GM23248 (cell line): ENCODE measurements at regions not wholly inside any gene's neighbourhood (a gene's known extent, or its start where the extent isn't known, plus 50 kb on each side); places are given as distances from the start of the nearest gene placed in this dataset.
"Not testable (repeated sequence)": the region's sequence is repeated elsewhere in the genome, so short reads cannot be mapped to it uniquely, and the experiment has no call there.

Experiments
- DNase-seq: peaks from one replicate; pipeline ENCODE4 v3.0.0-alpha.2; 2015
- H2AFZ ChIP-seq: fragments of 200-600 bp; sonication (generic); 2 replicates; pipeline ENCODE4 v1.6.1; 2016; ENCODE audit warnings: antibody characterized with exemption
- H3F3A ChIP-seq: fragments of 200-600 bp; sonication (generic); 2 replicates; pipeline ENCODE4 v1.6.1; 2016; ENCODE audit warnings: mild to moderate bottlenecking, antibody characterized with exemption, mixed run types; ENCODE audit not compliant: insufficient read depth
- H3K27ac ChIP-seq: fragments of 200-600 bp; sonication (generic); 2 replicates; pipeline ENCODE4 v1.5.1; 2016; ENCODE audit warnings: mild to moderate bottlenecking
- H3K27me3 ChIP-seq: fragments of 200-600 bp; sonication (generic); replicated peaks from 2 replicates; pipeline ENCODE4 v1.6.1; 2016; ENCODE audit warnings: mild to moderate bottlenecking; ENCODE audit not compliant: insufficient read depth
- H3K36me3 ChIP-seq: fragments of 200-600 bp; sonication (generic); 2 replicates; pipeline ENCODE4 v1.6.1; 2016; ENCODE audit warnings: low read depth, mild to moderate bottlenecking
- H3K4me1 ChIP-seq: fragments of 200-600 bp; sonication (generic); 2 replicates; pipeline ENCODE4 v1.6.1; 2016; ENCODE audit warnings: mild to moderate bottlenecking; ENCODE audit not compliant: insufficient read depth
- H3K4me2 ChIP-seq: fragments of 200-600 bp; sonication (generic); one replicate; pipeline ENCODE4 v1.6.1; 2016; ENCODE audit warnings: mild to moderate bottlenecking; ENCODE audit not compliant: unreplicated experiment
- H3K4me3 ChIP-seq: fragments of 200-600 bp; sonication (generic); 2 replicates; pipeline ENCODE4 v1.5.1; 2016; ENCODE audit warnings: mild to moderate bottlenecking
- H3K79me2 ChIP-seq: fragments of 200-600 bp; sonication (generic); 2 replicates; pipeline ENCODE4 v1.6.1; 2016; ENCODE audit warnings: mild to moderate bottlenecking; ENCODE audit not compliant: insufficient read depth
- H3K9ac ChIP-seq: fragments of 200-600 bp; sonication (generic); 2 replicates; pipeline ENCODE4 v1.6.1; 2016; ENCODE audit warnings: mild to moderate bottlenecking
- H3K9me2 ChIP-seq: fragments of 200-600 bp; sonication (generic); 2 replicates; pipeline ENCODE4 v1.6.1; 2016; ENCODE audit warnings: mixed run types, mild to moderate bottlenecking, moderate library complexity; ENCODE audit not compliant: insufficient read depth
- H3K9me3 ChIP-seq: fragments of 200-600 bp; sonication (generic); one replicate; pipeline ENCODE4 v1.6.1; 2017; ENCODE audit warnings: low read depth
- H4K20me1 ChIP-seq: fragments of 200-600 bp; sonication (generic); 2 replicates; pipeline ENCODE4 v1.6.0; 2016; ENCODE audit not compliant: insufficient read depth
- WGBS, 2 experiments: methylation state at CpG; one replicate each; pipeline ENCODE4 v1.1.6; 2015 to 2017; ENCODE audit warnings: low lambda C conversion rate in 2 of 2, low coverage in 1 of 2; ENCODE audit errors: missing lambda C conversion rate in 2 of 2; 5-methylcytosine and 5-hydroxymethylcytosine counted together
- in situ Hi-C: fragments of 300-500 bp; cut with MboI; formaldehyde crosslinking; loops from 2 replicates; pipeline ENCODE4 v1.15.0; 2020

GRCh38 chr20:30671120-30671519 lies 586.3 kb upstream of the DEFB115 start:
- in situ Hi-C loops = not testable (repeated sequence)
- WGBS, 2 experiments = 34 to 40% methylated on average over 5 of the region's 5 CpGs

GRCh38 chr20:30675988-30676564 lies 581.4 kb upstream of the DEFB115 start:
- H3K4me1 ChIP-seq, H3K9ac ChIP-seq, in situ Hi-C loops, DNase-seq, H4K20me1 ChIP-seq, H3F3A ChIP-seq, H3K9me3 ChIP-seq, H3K4me2 ChIP-seq, H3K36me3 ChIP-seq, H3K4me3 ChIP-seq, H3K27ac ChIP-seq, H2AFZ ChIP-seq, H3K79me2 ChIP-seq, H3K9me2 ChIP-seq, H3K27me3 ChIP-seq: not testable (repeated sequence)
- WGBS, 2 experiments = 31 to 35% methylated on average over 6 of the region's 6 CpGs

More at GRCh38 chr20:30671120-30671519, 586.3 kb upstream of the DEFB115 start:
- not testable (repeated sequence) for H3K4me1 ChIP-seq, H3K27ac ChIP-seq, H3F3A ChIP-seq, H3K4me2 ChIP-seq, H3K27me3 ChIP-seq, DNase-seq, H3K79me2 ChIP-seq, H3K36me3 ChIP-seq, H3K9me3 ChIP-seq, H3K4me3 ChIP-seq, H3K9me2 ChIP-seq, H3K9ac ChIP-seq, H2AFZ ChIP-seq, H4K20me1 ChIP-seq

GRCh38 chr20:30682236-30682635 lies 575.2 kb upstream of the DEFB115 start:
- in situ Hi-C loops = not testable (repeated sequence)

GRCh38 chr20:30712861-30713260 lies 544.6 kb upstream of the DEFB115 start:
- H3K4me2 ChIP-seq, H3K27ac ChIP-seq, in situ Hi-C loops, H3K79me2 ChIP-seq, H2AFZ ChIP-seq, H3K27me3 ChIP-seq, H3K4me1 ChIP-seq, H3K9ac ChIP-seq, H3F3A ChIP-seq, H4K20me1 ChIP-seq, H3K4me3 ChIP-seq, H3K36me3 ChIP-seq, DNase-seq, H3K9me3 ChIP-seq, H3K9me2 ChIP-seq: not testable (repeated sequence)
- 16 to 30% methylated on average over 3 of the region's 3 CpGs for WGBS, 2 experiments

More at GRCh38 chr20:30682236-30682635, 575.2 kb upstream of the DEFB115 start:
- not testable (repeated sequence) for H3K4me1 ChIP-seq, H3F3A ChIP-seq, H3K4me3 ChIP-seq, H3K9me2 ChIP-seq, H3K27ac ChIP-seq, H2AFZ ChIP-seq, DNase-seq, H3K9me3 ChIP-seq, H3K9ac ChIP-seq, H4K20me1 ChIP-seq, H3K79me2 ChIP-seq, H3K4me2 ChIP-seq, H3K36me3 ChIP-seq, H3K27me3 ChIP-seq
- 47 to 51% methylated on average over 4 of the region's 4 CpGs for WGBS, 2 experiments

- H2AFZ ChIP-seq, H3F3A ChIP-seq, H3K9ac ChIP-seq, H3K36me3 ChIP-seq, H3K9me3 ChIP-seq, H3K27me3 ChIP-seq, H3K4me3 ChIP-seq, H3K4me1 ChIP-seq, DNase-seq, H4K20me1 ChIP-seq, H3K4me2 ChIP-seq, H3K9me2 ChIP-seq, in situ Hi-C loops, H3K27ac ChIP-seq, H3K79me2 ChIP-seq: not testable (repeated sequence)
- WGBS, 2 experiments = 36 to 41% methylated on average over 6 of the region's 6 CpGs
Measured at GRCh38 chr20:30719415-30720199, 537.9 kb upstream of the DEFB115 start.

GRCh38 chr20:30723511-30723910 lies 534.0 kb upstream of the DEFB115 start:
- H3K27me3 ChIP-seq, H3K9me3 ChIP-seq, H3K4me1 ChIP-seq, H3K9me2 ChIP-seq, H3K79me2 ChIP-seq, H4K20me1 ChIP-seq, H2AFZ ChIP-seq, H3K9ac ChIP-seq, H3K4me3 ChIP-seq, H3F3A ChIP-seq, H3K4me2 ChIP-seq, H3K36me3 ChIP-seq, H3K27ac ChIP-seq, in situ Hi-C loops, DNase-seq: not testable (repeated sequence)
- WGBS, 2 experiments = 11 to 19% methylated on average over 9 to 17 of the region's 27 CpGs

- H3K27ac ChIP-seq, H4K20me1 ChIP-seq, H3K36me3 ChIP-seq, H3K79me2 ChIP-seq, H3K4me1 ChIP-seq, H3K9ac ChIP-seq, H3K4me3 ChIP-seq, H3K4me2 ChIP-seq, H2AFZ ChIP-seq, H3F3A ChIP-seq, H3K9me3 ChIP-seq, H3K27me3 ChIP-seq, in situ Hi-C loops, H3K9me2 ChIP-seq: not testable (repeated sequence)
- 6 to 8% methylated on average over 32 to 50 of the region's 51 CpGs for WGBS, 2 experiments
- DNase-seq = peak; percentile 2
Measured at GRCh38 chr20:30723934-30724687, 533.4 kb upstream of the DEFB115 start.
